GM18505 (cell line): ENCODE measurements at regions not wholly inside any gene's neighbourhood (a gene's known extent, or its start where the extent isn't known, plus 50 kb on each side); places are given as distances from the start of the nearest gene placed in this dataset.
"Not testable (repeated sequence)": the region's sequence is repeated elsewhere in the genome, so short reads cannot be mapped to it uniquely, and the experiment has no call there.

Experiments
- ATAC-seq: cut with Tn5 transposase; IDR thresholded peaks from one replicate; pipeline ENCODE4 v1.9.1; 2021; ENCODE audit not compliant: unreplicated experiment
- POLR2A ChIP-seq: IDR thresholded peaks from 4 replicates; pipeline ENCODE4 v1.6.1; 2011; ENCODE audit warnings: borderline replicate concordance; ENCODE audit not compliant: insufficient read depth, insufficient read length; ENCODE audit errors: extremely low read depth

DNA sequence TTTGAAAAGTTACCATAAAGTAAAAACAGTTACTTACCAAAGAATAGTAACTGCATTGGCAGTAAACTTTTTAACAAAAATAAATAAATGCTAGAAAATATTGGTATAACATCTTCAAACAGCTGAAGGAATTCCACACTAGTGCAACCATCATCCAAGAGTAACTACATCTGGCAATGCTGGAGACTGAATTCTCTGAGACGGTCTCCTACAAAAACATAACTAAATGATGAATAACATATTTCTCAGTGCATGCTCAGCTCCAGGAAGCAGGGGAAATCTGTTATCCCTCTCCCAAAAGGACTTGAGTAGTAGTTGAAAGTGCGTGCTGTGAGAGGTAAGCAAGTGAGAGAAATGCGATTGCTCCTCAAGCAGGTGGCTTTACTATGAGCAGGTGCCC is 526.8 kb upstream of the CCDC54 start:
- TF ChIP-seq POLR2A: no peak
- no peak for ATAC-seq

DNA sequence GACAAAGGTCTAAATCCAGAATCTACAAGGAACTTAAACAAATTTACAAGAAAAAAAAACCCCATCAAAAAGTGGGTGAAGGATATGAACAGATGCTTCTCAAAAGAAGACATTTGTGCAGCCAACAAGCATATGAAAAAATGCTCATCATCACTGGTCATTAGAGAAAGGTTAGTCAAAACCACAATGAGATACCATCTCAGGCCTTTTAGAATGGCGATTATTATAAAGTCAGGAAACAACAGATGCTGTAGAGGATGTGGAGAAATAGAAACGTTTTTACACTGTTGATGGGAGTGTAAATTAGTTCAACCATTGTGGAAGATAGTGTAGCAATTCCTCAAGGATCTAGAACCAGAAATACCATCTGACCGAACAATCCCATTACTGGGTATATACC is 518.9 kb upstream of the CCDC54 start:
- not testable (repeated sequence) for ATAC-seq

DNA sequence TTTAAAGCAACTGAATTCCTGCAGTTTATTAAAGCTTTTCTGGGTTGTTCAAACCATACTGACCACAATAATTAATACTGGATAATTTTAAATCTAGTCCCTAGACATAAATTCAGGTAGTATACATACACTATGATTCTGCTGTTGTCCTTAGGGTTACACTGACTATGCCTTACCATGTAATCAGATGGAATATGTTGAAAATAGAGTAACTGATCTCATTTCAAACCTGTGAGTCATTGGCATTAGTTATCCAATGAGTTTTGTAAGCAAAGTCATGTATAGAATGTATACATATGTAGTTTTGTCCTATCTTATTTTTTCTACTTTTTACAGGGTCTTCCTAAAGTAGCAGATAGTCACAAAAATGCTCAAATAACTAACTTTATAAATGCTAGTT is 517.1 kb upstream of the CCDC54 start:
- no peak for ATAC-seq
- no peak for TF ChIP-seq POLR2A

DNA sequence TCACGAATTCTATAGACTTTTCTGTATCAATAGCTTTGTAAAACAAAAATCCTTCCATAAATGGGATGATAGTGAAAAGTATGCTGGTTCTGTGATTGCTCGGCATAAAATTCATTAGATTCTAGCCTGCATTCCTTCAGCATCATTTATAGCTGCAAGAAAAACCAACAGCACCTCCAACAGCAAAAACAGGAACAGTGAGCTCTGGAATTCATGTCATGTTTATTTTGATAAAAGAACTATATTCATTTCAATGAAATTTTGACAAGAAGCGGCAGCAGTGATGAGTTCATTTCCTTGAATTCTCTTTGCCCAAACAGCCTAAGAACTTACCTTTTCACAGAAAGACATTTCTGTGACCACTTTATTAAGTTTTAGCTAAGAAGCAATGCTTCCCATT is 515.2 kb upstream of the CCDC54 start:
- no peak for ATAC-seq
- no peak for TF ChIP-seq POLR2A

DNA sequence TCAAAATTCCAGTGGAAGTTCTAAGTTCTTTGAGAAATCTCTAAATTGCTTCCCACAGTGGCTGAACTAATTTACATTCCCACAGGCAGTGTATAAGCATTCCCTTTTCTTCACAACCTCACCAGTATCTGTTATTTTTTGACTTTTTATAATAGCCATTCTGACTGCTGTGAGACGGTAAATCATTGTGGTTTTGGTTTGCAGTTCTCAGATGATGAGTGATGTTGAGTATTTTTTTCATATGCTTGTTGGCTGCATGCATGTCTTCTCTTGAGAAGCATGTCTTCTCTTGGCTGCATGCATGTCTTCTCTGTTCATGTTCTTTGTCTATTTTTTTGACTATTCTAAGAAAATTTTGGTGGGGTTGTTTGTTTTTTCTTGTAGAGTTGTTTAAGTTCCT is 499.6 kb upstream of the CCDC54 start:
- no peak for ATAC-seq
- no peak for TF ChIP-seq POLR2A

DNA sequence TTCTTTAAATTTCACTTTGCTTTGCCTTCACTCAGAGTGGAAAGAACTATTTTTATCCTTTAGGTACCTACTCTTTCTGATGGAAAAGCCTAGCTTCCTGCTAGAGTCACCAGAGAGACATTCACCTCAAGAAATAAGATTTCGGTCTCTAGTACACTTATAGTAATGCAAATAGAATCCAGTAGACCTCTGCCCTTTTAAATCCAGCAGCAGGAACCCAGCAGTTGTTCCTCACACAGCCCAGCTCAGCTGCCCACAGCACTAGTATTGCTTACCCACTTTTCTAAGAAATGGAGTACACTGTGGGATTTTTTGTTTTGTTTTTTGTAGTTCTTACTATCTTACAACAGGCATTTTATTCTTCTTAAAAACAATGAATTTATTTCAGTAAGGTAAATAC is 497.0 kb upstream of the CCDC54 start:
- TF ChIP-seq POLR2A: no peak
- no peak for ATAC-seq

DNA sequence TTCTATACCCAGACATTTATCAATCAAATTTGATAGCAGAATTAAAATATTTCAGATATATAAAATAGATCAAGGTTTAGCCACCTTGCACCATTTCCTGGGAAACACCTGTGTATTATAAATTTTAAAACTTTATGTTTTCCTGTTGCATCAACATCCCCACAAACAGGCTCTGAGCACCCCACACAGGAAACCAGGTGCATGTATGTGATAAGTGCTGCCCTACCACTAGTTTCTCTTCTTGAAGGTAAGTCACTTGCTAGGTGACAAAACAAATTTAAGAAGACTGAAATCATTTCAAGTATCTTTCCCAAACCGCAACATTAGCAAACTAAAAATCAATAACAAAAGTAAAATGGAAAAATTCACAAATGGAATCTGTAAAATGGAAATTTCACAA is 496.1 kb upstream of the CCDC54 start:
- no peak for TF ChIP-seq POLR2A
- ATAC-seq: no peak

DNA sequence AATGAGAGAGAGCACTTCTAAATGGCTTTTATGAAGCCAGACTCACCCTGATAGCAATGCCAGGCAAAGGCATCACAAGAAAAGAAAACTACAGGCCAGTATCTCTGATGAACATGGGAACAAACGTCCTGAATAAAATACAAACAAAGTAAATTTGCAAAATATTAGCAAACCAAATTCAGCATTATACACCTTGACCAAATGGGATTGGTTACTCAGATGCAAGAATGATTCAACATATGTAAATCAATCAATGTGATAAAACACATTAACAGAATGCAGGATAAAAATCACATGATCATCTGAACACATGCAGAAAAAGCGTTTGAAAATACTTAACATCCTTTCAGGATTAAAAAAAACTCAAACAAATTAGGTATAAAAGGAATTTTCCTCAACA is 494.9 kb upstream of the CCDC54 start:
- no peak for TF ChIP-seq POLR2A
- no peak for ATAC-seq

DNA sequence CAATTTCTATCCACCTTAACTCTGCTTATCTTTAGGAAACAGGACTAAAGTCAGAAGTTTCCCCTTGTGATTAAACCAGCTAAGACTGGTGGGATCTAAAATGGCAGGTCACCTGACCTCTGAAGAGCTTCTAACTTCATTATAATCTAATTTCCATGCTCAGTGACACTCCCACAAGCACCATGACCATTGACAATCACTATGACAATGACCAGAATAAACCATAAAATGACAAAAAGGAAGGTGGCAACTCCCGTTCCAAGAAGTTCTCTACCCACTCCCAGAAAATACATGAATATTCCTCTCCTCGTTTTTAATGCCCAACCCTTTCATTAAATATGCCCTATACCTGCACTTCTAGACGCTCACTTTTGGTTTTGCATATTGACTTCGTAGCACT is 471.2 kb upstream of the CCDC54 start:
- no peak for TF ChIP-seq POLR2A

DNA sequence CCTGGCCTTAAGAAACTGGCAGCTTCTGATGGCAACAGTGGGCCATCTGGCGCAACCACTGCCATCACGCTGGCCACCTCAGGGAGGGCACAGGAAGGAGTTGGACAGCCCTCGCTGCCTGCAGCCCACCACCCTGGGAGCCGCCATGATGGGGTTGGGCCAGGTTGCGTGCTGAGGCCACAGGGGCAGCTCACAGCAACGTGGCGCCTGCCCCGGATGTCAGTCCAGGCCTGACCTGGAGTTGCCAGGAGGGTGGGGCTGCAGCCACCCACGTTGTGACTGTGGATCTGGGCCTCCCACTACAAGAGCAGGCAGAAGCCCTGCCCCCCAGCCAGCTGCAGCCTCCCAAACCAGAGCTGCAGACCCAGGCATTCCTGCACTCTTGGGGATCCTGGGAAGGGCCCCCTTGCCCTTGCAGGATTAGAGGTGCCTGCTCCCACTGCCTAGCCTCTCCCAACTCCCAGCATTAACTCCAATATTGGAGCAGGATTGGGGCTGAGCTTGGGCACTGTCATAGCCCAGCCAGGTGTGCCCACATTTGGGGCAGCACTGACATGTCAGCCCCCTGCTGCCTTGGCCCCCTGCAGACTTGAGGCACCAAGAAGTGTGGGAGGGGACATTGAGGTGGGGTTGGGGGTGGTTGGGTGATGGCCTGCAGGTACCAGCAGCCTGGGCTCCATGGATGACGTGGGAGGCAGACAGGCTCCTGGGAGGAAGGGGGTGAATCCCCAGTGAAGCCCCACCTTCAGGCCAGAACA is 468.9 kb upstream of the CCDC54 start:
- no peak for ATAC-seq
- no peak for TF ChIP-seq POLR2A

More for the DNA sequence above, 471.2 kb upstream of the CCDC54 start:
- no peak for ATAC-seq

DNA sequence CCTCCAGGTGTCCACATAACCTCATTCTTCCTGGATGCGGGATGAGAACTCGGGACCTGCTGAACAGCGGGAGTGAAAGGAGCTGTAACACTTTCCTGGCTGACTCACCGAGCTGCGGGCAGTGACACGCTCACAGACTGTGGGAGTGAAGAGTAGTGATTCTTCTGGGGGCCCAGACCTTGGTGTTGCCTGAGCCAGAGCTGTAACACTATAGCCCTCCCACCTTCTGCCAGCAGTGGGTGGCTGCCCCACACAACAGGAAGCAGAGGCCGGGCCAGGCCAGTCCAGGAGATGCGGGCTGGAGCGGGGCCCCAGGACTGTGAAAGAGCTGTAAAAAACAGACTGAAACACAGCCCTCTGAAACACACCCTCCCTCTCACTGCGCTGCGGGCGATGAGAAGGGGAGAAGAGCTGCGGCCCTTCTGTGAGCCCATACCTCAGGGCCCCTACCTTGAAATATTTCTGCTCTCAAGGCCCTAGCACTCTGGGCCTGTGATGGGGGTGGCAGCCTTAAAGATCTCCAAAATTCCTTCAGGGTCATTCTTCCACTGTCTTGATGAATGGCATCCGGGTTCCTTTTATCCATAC is 464.0 kb upstream of the CCDC54 start:
- ATAC-seq: no peak
- no peak for TF ChIP-seq POLR2A

DNA sequence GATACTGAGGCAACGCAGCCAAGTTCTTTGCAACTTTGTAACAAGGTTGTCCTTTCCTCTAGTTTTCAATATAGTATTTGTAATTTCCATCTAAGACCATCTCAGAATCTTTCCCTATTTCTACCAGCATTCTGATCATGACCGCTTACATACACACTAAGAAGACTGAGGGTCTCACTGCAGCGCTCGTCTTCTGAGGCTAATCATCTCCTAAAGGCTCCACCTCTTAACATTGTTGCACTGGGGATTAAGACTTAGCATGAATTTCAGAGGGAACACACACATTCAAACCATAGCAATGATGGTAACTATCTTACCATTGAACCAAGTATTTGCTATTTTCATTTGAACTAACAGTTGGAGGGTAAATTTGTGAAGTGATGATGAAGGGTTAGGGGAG is 463.3 kb upstream of the CCDC54 start:
- no peak for ATAC-seq
- no peak for TF ChIP-seq POLR2A

DNA sequence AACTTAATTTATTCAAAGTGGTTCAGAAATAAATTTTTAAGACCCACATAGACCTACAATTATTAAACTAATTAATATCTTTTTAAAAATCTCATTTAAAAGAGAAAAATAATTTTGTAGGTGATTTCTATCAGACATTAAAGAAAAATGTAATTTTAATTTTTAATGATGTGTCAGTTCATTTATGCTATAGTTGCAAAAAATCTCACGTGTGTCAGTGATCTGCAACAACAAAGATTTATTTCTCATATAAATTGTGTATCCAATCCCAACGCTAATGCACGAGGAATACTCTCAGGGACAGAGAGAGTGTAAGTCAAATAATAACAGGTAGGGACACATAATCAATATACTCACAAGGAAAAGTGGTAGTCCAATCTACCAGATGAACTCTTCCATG is 456.6 kb upstream of the CCDC54 start:
- no peak for TF ChIP-seq POLR2A
- no peak for ATAC-seq

DNA sequence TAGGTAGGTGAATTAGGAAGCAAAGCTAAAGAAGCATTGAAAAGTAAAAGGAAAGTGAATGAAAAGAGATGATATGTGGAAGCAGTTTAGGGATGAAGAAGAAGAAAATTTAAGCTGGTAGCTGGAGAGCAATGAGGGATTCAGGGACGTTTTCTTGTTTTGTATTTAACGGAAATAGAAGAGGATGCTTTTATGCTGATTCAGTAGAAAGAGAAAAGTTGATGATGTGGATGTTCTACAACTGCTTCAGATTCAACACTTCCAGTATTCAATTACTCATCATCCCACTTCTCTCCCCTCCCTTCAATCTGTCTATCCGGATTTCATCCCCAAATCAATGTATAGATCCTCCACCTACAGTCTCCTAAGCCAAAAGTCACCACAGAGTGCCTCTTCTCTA is 448.2 kb upstream of the CCDC54 start:
- no peak for ATAC-seq
- no peak for TF ChIP-seq POLR2A

DNA sequence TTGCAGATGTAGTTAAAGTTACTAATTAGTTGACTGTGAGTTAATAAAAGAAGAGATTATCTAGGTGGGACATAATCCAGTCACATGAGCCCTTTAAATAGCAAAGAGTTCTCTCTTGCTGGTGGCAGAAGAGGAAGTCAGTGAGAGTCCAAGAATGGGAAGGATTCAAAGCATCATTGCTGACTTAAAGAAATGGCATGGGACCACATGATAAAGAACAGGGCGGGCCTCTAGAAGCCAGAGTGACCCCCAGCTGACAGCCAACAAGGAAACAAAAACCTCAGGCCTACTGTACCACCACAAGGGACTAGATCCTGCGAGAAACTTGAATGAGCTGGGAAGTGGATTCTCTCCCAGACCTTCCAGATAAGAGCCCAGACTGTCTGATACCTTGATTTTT is 447.2 kb upstream of the CCDC54 start:
- ATAC-seq: no peak
- TF ChIP-seq POLR2A: no peak
